NOMO-1 treated with DMSO at 0.1 percent for 48 hours (cell line): ENCODE measurements at regions not wholly inside any gene's neighbourhood (a gene's known extent, or its start where the extent isn't known, plus 50 kb on each side); places are given as distances from the start of the nearest gene placed in this dataset.
"Not testable (repeated sequence)": the region's sequence is repeated elsewhere in the genome, so short reads cannot be mapped to it uniquely, and the experiment has no call there.

Experiments
- DNase-seq: peaks from one replicate; lab custom pipeline; 2025; ENCODE audit not compliant: unreplicated experiment; lab: John Stamatoyannopoulos, UW

DNA sequence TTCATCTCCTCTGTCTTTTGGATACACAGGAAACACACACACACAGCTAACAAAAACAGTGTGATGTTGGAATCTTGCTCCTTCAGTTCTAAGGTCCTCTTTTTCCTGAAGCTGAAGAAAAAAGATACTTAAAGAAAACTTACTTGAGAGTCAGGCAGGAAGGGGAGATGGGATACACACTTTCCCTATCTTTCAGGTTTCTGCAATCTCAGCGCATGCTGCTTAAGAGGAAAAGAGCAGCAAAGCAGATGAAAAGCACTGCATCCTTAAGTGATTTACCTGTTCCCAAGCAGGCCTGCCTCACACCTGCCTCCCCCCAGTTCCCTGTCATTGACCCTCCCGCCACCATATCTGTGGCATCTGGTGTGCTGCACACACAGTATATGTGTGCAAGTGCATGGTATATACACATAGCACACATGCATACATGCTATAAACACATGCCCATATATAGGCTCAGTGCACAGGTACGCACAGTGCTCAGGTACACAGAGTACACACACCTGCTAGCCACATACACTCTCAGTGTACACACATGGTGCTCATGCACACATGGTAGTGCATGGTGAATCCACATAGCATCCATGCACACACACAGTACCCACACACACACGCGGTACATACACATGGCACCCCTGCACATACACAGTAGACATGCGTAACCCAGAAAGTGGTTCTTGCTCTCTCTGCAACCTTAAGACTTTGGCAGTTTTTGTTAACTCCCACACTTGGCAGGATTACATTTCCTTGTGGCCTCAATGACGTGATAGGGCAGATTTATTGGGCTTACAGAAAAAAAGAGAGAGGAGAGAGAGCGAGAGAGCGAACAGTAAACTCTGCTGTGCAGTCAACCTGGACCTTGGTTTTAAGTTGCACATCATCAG is 166.9 kb downstream of the TOMM20 start:
- peak; percentile 83 for DNase-seq

DNA sequence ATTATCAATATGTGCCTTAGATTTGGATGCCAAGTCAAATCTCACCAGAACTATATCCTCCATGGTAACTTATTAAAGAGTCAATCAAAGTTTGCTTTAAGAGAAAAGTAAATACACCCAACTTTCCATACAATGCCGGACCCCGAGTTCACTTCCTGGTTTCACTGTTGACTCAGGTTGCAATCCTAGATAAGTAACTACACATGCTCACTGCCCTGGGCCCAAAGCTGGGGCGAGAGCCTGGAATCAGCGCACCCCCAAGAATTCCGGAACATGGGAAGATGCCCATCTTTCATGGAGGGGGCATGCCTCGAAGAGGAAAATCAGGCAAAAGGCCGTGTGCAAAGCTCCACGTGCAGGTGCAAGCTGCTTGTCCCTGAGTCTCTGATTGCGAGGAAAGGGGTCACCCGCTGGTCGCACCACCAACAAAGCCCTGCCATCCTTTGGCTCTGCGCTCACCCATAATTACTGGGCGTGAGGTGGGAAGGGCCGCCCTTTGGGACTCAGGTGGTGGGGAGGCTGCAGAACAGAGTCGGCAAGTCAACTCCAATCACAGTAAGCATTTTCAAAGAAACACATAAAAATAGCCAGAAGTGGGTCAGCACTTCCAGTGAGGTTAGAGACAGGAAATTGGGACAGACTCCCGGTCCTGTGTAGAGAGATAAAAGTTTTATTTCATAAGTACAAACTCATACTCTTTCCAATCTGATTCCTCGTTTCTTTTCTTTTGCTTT is 167.7 kb downstream of the TOMM20 start:
- DNase-seq, result peak; percentile 31

DNA sequence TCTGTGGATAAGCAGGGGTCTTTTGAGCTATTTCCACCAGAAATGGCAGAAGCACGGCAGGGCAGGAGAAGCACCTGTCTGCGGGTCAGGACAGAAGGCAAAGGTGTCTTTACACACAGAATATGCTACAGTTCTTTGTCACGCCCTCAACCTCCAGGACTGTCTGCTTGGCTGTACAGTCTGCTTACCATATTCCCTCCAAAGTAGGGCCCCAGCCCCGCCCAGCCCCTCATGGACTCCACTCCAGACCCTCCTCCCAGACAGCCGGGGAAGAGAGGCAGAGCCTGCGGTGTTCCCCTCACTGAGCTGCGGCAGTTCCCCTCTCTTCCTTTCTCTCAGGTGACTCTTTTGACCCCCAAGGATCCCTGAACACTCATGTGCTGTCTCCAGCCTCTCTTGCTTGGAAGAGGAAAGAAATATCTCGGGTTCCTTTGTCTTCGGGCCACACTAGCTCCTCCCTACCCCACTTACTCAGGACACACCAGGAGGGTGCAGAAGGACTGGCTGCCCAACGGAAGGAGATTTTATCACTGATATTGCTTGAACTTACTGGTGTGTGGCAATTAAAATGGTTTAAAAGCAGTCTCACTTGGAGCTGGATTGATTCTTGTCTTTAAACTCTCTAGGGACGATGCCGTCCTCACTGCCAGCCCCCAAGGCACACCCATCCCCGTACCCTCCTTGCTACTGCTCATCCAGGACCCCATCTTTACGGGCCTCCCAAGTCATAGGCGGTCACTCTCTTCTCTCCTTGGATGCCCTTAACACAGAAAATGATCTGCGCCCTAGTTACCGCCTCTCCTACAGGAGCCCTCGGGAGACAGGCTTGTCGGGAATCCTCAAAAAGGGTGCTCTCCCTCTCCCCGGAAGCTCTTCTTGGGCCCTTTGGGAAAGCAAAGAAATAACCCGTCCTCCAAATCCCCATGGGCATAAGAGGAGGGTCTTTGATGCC is 169.7 kb downstream of the TOMM20 start:
- DNase-seq, result no peak

DNA sequence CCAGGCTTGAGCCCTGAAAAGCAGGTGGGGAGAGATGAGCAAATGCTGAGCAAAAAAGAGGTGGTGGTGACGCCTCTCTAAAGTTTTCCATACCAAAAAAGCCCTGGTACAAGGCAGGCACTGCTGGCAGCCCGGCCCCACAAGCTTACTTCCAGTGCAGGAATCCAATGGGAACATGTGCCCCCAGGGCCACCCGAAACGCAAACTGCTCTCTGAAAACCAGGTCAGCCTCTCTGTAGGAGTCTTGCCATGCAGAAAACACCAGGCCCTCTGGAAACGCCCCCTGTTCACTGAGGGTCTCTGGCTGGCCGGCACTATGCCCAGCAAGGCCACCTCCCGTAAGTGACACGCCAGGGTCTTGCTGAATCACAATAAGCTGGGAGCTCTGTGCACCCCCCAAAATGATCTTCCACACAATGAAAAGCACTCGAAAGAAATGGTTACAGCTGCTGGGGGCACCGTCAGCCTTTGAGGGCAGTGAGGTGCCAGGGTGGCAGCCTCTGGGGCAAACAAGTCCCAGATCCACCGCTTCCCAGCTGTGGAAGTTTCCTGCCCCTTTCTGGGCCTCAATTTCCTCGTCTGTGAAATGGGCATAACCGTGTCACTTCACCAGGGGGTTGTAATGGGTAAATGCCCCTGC is 170.5 kb downstream of the TOMM20 start:
- DNase-seq, result no peak

DNA sequence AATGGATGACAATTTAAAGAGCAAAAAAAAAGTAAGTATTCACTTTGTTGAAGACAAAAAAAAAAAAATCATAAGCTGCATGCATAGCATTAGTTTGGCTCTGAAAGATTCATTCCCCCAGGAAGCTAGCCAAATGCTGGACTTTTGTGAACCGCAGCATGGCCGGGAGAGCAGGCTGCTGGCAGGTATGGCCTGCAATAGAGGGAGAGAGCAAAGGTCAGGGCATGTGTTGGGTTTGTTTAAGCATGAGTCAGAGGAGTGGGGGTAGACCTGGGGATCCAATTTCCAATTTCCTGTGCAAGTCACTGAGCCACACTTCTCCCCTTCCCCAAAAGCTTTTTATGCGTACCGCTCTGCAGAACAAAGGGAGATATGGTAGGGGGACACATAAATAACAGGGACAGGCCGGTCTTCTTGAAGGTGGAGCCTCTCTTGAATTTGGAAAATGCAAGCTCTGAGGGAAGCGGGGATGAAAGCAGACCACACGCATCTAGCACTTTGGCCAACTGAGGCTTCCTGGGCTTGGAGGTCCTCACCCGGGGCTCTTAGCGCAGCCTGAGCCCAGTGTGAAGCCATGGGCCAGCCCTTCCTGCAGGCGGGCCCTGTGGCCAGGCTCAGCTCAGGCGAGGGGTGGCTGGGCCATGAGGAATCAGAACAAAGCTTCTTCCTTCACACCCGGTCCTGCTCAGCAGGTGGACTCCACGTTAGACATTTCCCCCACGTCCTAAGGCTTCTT is 171.1 kb downstream of the TOMM20 start:
- DNase-seq, result no peak

DNA sequence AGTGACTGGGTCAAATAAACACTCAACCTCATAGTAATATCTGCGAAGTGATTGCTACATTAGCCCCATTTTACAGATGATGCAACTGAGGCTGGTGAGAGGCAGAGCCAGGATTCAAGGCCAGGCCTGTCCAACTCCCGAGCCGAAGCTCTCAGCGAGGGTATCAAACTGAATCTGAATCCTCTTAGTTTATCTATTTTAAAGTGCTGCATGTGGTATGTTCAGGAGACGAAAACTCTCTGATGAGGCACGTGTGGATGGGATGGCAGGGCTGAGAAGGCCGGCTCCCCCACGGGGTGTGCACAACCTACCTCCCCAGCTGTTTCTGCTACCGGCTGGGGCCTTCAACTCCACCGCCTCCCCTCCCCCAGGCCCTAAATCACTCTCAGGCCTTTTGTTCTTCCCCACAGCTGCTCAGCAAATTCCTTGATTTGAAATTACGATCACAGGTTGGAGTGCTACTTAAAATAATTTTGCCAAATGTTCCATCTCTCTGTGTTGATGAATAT is 171.8 kb downstream of the TOMM20 start:
- DNase-seq, result no peak

DNA sequence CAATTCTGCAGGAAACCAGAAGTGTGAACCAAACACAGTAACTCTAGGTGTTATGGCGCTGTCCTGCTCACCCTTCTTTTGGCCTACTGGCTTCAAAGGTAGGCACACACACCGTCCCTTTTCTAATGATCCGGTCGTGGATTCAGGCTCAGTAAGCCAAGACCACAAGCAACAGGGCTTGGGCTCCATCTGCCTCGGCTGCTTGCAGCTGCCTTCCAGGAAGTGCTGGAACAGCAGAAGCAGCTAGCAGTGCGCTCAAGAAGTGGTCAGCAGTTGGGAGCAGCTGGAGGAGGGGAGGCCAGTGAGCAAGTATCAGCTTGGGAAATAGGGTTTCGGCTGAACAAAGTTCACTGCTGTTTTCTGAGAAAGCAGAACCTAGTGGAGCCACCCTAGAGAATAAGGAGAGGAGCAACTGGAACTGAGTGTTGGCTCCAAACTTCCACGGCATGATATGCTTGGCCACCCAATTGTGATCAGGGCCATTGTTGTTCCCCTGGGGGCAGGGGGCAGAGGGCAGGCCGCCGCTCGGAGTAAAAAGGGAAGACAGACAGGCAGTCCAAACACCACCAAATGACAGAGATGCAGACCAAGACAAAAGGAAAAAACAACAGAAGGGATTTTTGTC is 173.4 kb downstream of the TOMM20 start:
- DNase-seq, result peak; percentile 88

DNA sequence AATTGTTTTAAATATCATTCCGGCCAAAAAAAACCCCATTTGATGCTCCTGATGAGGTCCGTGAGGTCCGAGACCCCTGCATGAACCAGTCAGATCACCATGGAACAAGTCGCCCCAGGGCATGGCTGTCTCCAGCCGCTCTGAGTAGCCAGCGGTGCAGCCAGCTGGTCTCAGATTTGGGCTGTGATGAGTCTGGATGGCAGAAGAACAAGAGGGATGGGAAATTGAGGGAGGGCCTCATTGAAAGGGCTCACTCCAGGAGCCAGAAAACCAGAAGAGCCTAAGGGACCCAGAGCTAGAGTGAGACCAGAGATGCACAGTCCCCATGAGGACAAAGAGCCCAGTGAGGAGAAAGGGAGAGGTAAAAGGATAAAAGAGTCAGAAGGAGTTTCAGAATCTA is 174.0 kb downstream of the TOMM20 start:
- DNase-seq, result no peak

DNA sequence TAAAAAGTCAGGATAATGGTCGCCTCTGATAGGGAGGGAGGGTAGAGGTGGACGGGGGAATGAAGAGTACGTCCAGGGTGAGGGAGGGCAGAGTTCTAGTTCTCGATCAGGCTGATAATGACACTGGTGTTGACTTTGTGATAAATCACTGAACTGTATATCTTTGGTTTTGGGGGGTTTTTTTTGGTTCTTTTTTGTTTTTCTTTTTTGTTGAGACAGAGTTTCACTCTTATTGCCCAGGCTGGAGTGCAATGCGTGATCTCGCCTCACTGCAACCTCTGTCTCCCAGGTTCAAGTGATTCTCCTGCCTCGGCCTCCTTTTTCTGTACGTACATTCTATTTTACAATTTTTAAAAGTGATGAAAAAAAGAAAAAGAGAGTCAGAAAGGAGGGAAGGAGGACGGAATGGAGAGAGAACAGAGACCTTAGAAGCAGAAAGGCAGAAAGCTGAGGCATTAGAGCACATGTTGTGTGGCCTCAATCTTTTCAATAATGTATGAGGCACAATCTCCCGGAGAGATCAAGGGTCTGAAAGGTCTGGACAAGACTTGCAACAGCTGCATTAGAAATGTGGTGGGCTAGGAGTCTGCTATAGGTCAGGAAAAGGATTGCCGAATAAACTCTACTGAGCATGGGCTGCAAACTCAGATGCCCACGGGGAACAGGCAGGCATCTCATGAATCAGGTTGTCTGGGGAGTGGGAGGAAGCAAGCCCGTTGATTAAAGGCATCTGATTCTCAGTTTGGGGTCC is 174.8 kb downstream of the TOMM20 start:
- no peak for DNase-seq

DNA sequence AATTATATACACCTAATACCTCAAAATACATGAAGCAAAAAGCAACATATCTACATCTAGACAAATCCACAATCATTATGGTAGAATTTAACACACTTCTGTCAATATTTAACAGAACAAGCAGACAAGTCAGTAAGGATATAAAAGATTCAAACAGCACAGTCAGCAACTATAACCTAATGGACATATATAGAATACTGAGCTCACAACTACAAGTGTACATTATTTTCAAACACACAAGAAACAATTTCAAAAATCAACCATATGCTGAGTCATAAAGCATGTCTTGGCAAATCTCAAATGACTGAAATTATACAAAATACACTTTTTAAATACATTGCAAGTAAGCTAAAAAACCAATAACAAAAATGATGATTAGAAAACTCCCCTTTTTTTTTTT is 178.0 kb downstream of the TOMM20 start:
- DNase-seq, result no peak

DNA sequence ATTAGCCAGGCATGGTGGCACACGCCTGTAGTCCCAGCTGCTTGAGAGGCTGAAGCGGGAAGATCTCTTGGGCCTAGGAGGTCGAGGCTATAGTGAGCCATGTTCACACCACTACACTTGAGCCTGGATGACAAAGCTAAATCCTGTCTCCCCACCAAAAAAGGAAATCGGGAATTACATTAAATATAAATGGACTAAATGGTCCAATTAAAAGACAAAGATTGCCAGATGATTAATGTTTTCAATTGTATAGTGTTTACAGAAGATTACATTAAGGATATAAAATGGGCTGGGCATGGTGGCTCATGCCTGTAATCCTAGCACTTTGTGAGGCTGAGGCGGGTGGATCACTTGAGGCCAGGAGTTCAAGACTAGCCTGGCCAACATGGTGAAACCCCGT is 179.1 kb downstream of the TOMM20 start:
- not testable (repeated sequence) for DNase-seq

DNA sequence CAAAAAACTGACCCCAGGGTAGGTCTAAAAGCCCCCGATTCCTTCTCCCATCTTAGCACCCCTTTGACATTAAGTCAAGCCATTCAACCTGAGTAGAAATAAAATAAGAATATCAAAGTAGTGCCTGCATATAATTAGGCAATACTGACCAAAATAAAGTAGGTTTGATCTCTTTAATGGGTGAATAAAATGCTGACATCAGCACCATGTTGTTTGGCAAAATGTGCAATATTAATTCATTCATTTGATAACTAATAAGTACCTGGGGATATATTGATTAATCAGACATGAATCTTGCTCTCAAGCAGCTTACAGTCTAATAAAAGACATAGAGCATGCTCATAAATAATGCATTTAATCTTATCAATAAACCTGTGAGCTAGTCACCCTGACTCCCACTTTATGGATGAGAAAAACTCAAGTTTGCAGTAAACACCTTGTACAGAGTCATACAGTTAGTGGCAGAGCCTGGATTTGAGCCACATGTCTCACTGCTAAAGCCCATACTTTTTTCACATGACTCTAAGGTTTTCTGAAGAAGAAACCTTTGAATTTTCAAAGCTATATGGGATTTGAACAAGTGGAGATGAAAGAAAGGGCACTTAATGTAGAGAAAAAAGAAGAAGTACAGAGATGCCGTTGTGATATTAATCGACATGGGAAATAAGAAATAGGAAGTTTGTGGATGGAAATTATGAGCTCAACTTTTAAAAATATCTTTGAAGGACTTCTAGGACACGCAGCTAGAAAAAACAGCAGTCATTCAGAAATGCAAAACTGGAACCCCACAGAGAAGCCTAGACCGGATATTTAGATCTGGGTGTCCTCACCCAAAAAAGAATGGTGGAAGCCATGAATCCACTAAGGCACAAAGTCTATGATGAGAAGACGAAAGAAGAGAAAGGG is 183.9 kb downstream of the TOMM20 start:
- peak; percentile 97 for DNase-seq

DNA sequence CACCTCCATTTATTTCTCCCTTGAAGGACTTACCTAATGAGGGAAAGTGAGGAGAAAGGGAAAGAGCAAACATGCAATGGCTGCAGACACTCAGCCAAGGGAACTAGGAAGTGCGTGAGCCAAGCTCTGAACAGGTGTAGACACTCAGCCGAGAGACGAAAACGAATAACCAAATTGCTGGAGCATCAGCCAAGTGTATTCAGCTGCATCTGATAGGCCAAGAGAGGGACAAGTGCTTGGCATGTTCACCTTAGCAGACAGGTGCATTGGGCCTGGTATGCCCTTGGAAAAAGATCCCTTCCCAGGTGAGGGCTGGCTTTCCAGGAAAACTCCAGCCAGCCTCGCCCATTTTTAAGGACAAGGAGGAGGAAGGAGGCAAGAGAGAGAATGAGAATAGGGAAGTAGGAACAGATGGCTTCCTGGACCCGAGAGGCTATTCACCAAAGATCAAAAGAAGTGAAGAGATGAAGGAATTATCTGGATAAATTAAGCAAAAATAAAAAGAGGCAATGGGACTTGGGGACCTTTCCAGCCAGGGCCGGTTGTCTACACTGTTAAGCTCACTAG is 184.7 kb downstream of the TOMM20 start:
- no peak for DNase-seq

DNA sequence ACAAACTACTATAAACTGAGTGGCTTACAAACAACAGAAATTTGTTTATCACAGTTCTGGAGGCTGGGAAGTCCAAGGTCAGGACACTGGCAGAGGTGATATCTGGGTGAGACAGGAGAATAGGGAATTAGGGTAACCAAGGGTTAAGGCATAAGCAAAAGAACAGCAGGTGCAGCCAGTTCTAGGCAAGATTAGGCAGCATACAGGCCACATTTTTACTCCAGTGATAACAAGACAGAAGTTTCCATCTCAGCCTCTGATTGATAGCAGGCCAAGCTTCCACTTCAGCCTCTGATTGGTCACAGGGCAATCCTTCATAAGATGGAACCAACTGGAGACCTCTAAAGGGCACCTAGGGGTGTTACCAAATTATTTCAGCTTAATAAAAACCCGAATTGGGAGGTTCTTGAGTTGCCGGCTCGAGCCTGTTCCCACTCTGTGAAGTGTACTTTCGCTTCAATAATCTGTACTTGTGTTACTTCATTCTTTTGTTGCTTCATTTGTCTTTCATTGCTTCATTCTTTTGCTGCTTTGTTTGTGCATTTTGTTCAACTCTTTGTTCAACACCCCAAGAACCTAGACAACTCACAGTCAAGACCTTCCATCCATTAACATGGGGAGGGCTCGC is 185.6 kb downstream of the TOMM20 start:
- DNase-seq, result peak; percentile 46

DNA sequence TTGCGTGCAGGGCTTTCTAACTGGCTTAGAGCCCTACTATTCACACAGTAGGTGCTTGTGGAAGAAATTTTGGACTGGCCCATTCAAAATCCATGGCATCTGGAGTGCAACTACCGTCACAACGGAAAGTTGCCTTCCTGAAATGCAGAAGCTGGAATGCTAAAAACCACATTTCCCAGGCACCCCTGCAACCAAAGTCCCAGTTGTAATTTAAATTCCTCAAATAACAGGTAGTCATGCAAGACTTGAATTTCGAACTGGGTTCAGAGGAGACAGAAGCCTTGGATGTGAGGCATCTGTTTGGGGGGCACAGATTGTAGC is 186.7 kb downstream of the TOMM20 start:
- DNase-seq, result no peak

DNA sequence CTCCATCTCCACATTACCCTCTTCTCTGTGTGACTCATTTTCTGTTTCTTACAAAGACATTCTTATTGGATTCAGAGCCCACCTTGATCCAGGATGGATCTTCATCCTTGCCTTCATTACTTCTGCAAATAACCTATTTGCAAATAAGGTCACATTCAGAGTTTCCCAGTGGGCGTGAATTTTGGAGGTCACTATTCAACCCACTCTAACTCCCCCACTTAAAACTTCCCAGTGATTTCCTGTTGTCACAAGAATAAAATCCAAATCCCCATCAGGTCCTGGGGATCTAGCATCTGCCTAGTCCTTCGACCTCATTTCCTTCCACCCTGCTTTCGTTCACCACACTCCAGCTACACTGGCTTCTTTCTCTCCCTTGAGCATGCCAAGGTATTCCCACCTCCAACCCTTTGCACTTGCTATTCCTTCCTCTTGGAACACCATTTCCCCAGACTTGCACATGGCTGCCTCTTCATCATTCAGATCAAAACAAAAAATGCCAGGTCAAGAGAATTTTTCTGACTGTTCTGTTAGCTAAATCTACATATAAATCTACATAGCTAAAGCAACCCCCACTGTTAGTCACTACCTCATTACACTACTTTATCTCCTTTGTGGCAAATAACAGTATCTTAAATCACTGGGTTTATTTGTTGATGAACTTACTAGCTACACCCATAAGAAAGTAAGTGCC is 187.2 kb downstream of the TOMM20 start:
- DNase-seq, result no peak
